ENCODE measurements at regions not wholly inside any gene's neighbourhood (a gene's known extent, or its start where the extent isn't known, plus 50 kb on each side); places are given as distances from the start of the nearest gene placed in this dataset.
"Not testable (repeated sequence)": the region's sequence is repeated elsewhere in the genome, so short reads cannot be mapped to it uniquely, and the experiment has no call there.

DNA sequence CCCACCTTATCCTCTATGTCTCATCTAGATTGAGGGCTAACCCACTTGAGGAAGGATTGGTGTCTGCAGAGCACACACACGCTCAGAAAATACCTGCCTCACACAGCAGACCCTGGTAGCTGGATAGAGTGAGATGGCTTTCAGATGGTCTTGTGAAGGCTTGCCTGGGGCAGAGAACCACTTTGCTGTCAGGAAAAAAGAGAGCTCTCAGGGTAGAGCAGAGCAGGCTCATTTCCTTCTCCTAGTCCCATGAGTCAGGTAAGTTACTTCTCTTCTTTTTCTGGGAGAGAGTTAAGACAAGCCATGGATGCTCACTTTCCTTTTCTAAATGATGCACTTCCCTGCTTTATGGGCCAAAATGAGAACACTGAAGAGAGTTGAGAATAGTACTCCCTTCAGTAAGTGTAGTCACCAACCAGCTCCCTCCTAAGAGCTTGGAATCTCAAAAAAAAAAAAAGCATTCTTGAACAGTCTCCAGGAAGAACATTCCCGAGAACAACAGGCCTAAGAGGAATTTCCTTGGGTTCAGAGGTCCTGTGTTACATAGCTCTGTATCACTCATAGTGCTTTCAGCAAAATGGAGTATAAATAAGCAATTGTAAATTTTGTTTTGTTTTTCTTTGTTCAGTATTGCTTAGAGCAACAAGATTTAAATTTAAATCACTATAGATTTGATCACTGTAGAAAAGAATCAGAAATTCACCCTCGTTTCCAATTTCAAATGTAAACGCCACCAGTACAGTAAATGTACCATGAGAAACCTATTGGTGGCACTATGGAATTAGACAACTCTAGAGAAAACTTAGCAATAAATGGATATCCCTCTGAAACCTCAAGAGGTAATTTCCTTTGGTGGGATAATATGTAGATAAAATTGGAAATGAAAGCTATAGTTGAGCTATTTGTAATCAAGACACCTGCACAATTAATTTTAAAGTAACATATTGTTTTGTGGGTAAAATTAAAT lies 530.3 kb downstream of the RFPL4B start:
- peak; percentile 14 for TF ChIP-seq CTCF (IDR thresholded peaks at IDR 0.05; ENCODE audit: low read depth, low read length)
- H3K4me3 ChIP-seq (replicated peaks in 1 of 2; ENCODE audit: low read depth in 2 of 2, low read length in 2 of 2), result no peak overlapping the region
- DNase-seq (ENCODE audit: low read depth in 2 of 2), result peak; percentile 89 to 95

DNA sequence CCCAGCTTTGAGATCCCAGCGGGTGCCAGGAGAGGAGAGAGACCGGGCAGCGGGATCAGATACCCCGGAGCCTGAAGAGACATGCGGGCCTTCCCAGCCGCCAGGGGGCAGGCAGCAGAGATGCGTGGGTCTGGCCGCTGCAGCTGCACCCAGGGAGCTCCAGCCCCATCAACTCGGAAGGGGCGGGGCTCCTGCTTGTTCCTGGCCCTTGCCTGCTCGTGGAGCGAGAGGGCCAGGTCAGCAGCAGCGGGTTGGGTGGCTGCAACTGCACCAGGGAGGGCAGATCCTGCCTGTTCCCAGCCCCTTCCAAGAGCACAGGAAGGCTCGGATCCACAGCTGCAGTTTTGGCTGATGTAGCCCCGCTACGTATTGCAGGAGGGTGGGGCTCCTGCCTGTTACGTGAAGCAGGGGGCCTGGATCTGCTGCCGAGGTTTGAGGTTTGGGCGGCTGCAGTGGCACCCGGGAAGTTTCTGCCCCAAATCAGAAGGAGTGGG lies 532.8 kb downstream of the RFPL4B start:
- no peak overlapping the region for H3K4me3 ChIP-seq (replicated peaks in 1 of 2; ENCODE audit: low read depth in 2 of 2, low read length in 2 of 2)
- DNase-seq (ENCODE audit: low read depth in 2 of 2), result no peak
- no peak for TF ChIP-seq CTCF (IDR thresholded peaks at IDR 0.05; ENCODE audit: low read depth, low read length)

DNA sequence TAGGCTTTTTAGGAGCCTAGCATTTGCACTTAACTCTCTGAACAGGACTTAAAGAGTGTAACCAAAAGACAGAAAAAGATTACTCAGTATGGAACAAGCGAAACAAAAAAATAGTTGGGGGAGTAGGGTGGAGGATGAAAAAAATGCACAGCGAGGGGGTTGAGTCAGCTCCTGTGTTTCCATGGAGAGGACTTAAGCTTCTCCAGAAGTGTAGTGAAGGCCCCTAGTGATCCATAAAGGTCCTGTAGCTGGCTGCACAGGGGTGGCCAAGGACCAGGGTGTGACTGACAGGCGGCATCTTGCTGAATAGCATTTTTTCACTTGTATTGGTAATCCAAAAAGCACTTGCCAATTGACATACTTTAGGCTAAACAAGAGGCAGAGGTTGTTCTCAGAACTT lies 533.9 kb downstream of the RFPL4B start:
- TF ChIP-seq CTCF (IDR thresholded peaks at IDR 0.05; ENCODE audit: low read depth, low read length), result no peak
- peak; percentile 33 to 71 for DNase-seq (ENCODE audit: low read depth in 2 of 2)
- no peak overlapping the region for H3K4me3 ChIP-seq (replicated peaks in 1 of 2; ENCODE audit: low read depth in 2 of 2, low read length in 2 of 2)

GRCh38 chr6:112881828-112882780 lies 535.0 kb downstream of the RFPL4B start:
- no peak overlapping the region for H3K4me3 ChIP-seq (replicated peaks in 1 of 2; ENCODE audit: low read depth in 2 of 2, low read length in 2 of 2)
- no peak for TF ChIP-seq CTCF (IDR thresholded peaks at IDR 0.05; ENCODE audit: low read depth, low read length)
- DNase-seq (ENCODE audit: low read depth in 2 of 2), result peak in 1 of 2 donors; percentile 49

GRCh38 chr6:112883095-112883494 lies 536.0 kb downstream of the RFPL4B start:
- H3K4me3 ChIP-seq (replicated peaks in 1 of 2; ENCODE audit: low read depth in 2 of 2, low read length in 2 of 2), result no peak overlapping the region
- no peak for TF ChIP-seq CTCF (IDR thresholded peaks at IDR 0.05; ENCODE audit: low read depth, low read length)
- DNase-seq (ENCODE audit: low read depth in 2 of 2), result no peak

DNA sequence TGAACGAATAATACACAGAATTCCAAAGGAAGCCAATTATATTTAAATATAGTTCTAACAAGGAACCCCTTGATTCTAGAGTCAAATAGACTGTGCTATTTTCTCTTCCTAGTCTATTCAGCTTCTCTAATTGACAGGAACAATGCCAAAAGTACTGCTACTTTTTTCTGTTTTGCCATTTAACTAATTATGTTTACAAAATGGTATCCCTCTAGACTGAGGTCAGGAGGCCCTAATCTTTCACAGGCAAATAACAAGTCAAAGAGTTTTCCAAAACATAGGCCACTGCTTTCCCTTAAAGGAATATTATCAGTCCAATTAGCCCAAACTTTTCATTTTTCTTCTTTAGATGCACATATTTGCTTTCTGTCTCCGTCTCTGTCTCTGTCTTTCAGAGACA lies 539.3 kb downstream of the RFPL4B start:
- no peak overlapping the region for H3K4me3 ChIP-seq (replicated peaks in 1 of 2; ENCODE audit: low read depth in 2 of 2, low read length in 2 of 2)
- DNase-seq (ENCODE audit: low read depth in 2 of 2), result no peak
- TF ChIP-seq CTCF (IDR thresholded peaks at IDR 0.05; ENCODE audit: low read depth, low read length), result no peak

GRCh38 chr6:112887424-112887823 lies 540.3 kb downstream of the RFPL4B start:
- DNase-seq (ENCODE audit: low read depth in 2 of 2); H3K4me3 ChIP-seq (replicated peaks in 1 of 2; ENCODE audit: low read depth in 2 of 2, low read length in 2 of 2): not testable (repeated sequence)

Measured in cardiac fibroblast (primary cell).